Activated CD4-positive, CD25-positive, alpha-beta regulatory T cell (primary cell): ENCODE measurements at regions not wholly inside any gene's neighbourhood (a gene's known extent, or its start where the extent isn't known, plus 50 kb on each side); places are given as distances from the start of the nearest gene placed in this dataset.

Experiments
- DNase-seq, 4 experiments: peaks; one replicate each; lab custom pipeline; 2025; lab: John Stamatoyannopoulos, UW

DNA sequence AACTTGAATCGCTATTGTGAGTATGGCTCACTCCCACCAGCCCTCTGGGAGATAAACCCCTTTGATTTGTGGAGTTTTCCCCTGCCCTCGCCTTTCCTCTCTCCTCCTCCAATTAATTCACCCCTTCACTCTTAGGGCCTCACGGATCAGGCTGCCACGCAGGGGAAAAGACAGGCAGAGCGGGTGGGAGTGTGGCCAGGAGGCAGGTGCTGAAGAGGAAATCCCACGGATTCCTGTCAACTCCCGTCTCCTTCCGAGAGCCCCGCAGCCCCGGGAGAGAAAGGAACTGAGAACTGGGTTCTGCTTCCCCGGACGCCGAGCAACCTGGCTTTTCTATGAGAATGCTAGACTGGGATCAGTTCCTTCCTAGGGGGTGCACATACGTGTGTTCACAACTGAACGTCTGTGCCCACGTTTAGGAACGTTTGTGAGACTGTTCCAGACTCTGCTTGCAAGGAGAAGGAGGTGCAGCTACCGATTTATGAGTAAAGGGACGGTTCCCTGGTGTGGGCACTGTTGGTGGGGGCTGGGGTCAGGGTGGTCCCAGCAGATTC is 314.5 kb upstream of the TLE4 start:
- DNase-seq: no peak

DNA sequence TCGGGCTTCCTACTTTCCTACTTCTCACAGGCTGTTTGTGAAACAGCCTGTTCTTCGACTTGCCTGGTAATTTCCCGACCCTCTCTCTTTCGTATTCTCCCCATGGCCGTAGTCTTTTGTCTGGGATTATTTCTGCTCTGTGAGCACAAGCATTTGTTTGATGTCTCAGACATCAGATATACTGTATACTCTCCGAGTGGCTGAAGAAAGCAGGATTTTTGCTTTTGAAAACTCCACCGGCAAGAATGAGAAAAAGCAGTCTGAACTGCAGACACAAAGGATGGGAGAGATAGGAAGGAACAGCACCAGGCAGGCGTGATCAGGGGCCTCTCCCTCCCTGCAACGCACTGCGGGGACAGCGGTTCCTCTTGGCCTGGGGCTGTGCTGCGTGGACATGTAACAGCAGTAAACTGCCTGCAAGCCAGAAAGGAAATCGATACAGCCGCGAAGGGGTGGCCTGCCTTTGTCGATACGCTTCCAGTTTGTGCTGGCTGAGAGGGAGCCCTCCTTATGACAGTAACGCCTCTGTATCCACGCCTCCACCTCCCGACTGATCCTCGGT is 313.9 kb upstream of the TLE4 start:
- no peak for DNase-seq

DNA sequence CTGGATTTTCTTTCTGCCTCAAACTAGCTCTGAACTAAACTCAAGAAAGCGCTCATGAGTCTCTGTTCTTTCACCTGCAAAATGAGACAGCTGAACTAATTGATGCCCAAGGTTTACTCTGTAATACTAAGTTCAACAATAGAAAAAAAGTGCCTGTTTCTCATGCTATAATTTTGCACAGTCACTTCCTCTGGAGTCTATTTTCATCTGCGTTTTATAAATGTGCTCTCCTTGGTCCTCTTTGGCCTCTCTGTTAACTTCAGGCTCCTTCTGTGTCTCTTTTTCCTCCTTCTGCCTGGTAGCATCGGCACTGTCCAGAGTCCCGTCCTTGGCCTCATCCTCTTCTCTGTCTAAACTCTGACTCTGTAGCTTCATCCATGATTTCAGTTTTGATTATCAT is 311.9 kb upstream of the TLE4 start:
- no peak for DNase-seq

DNA sequence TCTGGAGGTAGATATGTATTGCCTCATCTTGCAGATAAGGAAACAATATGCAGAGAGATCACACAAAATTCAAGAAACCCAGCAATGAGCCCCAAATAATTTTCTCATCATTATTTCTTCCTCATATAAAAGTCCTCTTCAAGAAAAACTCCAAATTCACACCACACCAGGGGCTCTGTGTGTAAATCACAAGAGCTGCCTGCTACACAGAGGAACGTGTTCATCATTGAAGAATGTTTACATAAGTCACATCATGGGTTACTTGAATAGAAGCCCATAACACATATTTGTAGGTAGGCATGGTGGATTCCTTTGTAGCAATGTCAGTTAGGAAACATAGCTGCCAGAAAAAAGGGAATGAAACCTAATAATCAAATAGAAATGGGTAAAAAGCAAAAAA is 308.1 kb upstream of the TLE4 start:
- DNase-seq: no peak

DNA sequence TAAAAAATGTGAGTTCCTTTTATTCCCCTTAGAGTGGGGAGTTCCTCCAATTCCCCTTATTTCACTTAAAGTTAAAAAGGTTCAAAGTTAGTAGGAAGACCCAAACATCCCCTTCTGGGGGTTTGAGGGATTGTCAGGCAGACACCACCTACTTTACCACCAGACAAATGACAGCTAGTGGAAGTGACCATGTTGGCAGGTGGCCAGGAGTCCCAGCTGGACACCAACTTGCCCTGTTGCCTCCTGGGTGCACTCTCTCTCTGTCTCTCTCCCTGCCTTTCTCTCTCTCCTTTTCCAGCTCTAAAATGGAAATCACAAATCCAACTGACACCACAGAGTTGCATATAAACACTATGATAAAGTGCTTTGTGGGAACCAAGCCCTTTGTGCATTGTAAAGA is 307.7 kb upstream of the TLE4 start:
- no peak for DNase-seq

DNA sequence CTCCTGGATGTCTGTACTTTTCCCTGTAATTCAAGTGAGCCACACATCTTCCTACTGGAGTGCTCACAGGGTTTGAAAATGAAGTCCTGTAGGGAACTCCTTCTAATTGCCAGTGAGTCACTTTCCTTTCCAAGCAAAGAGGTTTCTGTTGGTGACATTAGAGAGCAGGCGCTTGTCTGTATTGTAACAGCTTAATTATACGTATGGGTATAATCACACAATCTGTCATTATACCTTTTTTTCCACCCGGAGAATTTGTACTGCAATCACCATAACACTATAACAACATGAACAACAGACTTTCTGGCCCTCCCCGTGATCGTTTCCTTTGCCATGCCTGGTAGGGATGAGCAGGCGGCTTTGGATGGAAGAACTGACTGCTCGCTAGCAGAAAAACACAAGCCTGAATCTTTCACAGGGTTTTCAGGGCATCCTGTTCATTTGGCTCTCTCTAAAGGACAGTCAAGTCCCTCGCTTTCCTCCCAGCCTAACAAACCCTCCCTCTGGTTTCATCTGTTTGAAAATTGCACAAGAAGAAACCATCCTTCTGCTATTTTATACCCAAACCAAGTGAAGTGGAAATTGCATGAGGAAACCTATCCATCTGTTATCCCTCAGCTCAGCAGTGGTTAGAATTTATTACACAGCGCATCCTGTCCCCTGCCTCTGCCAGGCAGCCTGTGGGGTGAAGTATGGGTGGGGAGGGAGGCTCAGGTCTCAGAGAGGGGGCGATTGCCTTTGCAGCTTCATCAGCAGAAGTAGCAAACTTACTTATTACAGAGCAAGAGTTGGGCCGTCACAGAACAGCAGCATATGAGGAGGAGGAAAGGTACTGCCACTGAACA is 307.0 kb upstream of the TLE4 start:
- DNase-seq: no peak

DNA sequence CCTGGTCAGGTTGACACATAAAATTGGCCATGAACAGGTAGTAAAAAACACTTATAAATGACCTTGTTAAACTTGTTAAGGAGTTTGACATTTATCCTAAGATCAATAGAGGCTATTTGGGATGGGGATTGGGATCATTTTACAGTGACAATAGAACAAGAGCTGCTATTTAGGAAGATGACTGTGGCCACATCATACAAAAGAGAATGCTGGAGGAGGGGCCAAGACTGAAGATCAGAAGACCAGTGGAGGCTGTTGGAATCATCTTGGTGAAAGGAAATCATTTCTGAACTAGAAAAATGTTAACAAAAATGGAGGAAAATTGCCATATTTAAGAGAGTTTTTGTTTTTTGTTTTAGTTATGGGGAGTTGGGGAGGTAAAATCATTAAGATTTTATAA is 304.8 kb upstream of the TLE4 start:
- no peak for DNase-seq

DNA sequence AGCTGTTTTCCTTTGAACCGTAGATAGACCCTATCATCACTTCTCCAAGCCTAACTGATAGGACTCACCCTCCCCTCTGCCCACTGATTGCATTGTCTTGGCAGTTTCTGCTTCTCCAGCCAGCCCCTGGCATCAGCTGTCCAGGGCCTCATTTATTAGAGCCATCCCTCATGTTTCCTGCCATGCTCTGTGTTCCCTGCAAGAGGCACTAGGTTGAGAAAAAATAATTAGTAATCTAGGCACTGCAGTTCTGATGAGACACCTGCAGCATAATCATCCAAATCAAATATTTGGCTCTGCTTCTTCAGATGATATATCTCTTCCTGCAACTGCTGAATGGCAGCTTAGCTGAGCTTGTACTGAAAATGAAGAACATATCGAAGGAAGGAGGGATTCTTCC is 303.0 kb upstream of the TLE4 start:
- no peak for DNase-seq

DNA sequence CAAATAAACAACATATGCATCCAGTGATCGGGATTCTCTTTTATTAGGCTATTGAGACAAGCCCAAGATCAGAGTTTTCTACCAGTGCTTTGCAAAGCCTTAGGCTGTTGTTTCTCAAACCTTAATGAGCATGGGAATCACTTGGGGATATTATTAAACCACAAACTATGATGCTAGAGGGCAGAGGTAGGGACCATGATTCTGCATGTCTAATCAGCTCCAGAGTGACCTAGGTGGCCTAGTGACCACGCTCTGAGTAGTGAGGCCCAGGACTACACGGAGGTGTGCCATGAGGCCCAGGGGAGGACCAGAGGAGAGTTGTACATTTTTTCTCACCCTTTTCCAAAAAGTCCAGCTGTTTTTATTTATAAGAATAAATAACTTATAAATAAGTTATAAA is 298.5 kb upstream of the TLE4 start:
- no peak for DNase-seq

DNA sequence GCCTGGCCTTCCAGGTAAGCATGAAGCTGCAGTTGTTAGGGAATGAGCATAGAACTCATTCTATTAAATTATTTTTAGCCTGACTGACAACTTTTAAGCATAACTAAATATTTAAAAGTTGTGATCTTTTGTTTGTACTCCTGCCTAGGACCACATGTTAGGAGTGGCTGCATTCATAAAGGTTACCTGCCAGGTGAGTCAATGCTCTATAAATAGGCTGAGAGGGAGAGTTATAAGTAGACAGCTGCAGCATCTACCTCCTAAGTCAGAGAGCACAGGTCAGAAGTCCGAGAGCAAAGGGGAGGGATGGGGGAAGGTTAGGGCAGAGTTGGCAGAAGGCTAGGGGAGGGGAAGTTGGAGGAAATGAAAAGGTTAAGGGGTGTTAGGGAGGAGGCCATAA is 292.4 kb upstream of the TLE4 start:
- no peak for DNase-seq

DNA sequence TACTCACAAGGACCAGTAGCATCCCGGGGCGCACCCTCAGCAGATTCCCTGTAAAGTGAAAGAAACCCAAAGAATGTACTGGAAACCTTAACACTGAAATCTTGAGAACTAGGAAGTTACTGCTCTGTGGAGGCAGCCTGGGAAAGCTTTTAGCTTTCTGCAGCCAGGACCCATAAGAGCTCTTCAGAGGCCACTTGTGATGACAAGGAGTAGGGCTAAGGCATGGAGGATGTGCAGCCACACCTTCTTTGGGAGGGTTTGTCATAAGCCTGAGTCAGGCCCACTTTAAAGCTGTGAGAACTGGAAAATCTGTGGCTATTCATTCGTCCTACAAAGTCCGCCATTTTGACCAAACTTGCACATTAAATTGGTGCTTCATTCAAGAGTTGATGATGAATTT is 291.1 kb upstream of the TLE4 start:
- DNase-seq: no peak

DNA sequence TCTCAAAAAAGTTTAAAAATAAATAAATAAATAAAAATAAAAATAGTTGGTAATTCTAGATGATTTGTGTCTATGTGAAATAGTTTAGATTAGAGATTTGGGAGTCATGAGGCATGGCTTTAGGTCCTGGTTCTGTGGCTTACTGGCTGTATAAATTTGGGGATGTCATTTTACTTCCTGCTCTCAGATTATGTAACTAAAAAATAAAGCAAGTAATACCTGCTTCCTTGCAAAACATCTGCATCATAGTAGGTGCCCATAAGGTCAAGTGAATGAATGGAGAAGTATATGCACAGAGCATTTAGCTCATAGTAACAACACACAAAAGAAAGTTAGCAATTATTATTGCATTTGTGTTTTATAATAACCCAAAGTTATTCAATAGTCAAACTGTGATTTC is 287.7 kb upstream of the TLE4 start:
- DNase-seq: no peak

DNA sequence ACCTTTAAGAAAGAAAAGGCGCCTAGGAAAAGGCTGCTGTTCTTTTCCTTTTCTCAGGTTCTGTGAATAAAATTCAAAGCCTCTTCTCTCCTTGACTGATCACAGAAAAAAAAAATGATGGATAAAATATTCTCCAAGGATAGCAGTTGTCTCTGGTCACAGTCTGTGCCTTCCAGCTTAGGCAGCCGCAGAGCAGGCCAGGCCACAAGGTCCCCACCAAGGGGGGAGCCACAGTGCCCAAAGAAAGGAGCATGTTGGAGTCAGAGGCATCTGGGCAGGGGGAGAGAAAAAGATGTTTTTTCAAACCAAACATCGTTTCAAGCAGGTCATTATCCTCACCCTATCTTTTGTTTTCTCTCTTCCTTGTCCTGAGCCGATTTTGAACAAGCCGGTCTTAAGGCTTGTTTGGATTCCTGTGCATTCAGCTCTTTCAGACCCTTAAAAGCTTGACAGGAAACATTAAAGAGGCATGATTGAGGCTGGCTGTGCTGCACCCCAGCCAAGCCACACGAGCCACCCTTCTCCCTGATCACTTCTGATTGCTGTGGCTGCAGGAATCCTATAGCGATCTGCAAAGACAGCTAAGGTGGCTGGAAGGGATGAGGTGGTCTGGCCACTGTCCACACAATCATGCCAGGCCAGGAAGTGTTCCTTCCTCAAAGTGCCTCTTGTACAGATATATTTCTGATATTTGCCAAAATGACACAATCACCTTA is 284.6 kb upstream of the TLE4 start:
- no peak for DNase-seq

DNA sequence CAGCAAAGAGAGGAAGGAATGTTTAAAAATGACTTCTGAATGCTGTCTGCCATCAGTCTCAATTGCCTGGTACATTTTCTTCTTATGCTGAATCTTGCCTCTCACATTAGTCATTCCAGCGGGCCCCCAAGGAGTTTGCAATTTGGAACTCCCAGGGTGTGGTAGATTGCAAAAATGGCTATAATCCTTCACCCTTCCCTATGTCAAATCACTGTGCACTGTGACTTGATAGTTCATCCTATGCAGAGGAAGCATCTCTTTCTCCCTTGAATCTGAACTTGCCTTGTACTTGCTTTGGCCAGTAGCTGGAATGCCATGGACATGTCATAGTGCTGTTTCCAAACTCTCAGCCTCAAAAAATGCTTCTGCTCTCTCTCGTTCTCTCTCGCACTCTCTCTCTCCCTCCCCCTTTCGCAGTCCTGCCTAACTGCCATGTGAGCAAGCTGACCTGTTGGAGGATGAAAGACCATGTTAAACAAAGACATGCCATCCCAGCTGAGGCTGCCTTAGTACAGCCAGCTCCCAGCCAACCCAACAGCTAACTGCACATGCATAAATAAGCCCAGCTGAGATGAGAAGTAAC is 284.0 kb upstream of the TLE4 start:
- DNase-seq: no peak

DNA sequence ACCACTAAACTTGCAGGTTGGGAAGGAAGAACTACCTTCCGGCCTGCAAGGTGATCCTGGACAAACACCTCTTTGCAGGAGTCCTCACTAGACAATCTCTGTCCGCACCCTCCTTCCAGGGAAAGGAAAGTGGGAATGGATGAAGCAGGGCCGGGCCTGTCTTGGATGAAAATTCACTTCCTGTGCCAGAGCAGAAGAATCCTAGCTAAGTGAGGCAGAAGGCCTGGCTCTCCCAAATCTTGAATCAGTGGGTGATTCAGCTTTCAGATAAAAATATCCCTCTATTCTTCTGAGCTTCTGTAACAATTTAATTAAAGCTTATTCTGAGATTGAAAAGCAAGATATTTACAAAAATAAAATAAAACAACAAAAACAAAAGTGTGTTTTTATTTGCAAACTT is 281.9 kb upstream of the TLE4 start:
- no peak for DNase-seq

DNA sequence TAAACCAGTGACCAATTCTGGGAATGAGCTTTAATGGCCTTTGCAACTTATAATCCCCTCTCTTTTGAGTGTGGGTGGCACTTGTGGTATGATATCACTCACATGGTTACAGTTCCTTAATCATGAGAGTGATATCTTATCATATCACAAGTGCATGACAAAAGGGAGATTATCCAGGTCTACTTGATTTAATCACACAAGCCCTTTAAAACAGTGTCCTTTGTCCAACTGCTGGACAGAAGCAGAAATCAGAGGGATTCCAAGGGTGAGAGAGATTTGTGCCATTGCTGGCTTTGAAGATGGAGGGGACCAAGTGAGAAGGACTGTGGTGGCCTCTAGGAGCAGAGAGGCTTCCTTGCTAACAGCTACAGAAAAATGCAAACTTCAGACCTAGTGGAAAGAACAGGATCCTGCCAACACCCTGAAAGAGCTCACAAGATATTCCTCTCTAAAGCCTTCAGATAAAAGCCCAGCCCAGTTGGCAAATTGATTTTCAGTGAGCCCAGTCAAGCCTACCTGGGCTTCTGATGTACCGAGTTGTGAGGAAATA is 279.0 kb upstream of the TLE4 start:
- no peak for DNase-seq

DNA sequence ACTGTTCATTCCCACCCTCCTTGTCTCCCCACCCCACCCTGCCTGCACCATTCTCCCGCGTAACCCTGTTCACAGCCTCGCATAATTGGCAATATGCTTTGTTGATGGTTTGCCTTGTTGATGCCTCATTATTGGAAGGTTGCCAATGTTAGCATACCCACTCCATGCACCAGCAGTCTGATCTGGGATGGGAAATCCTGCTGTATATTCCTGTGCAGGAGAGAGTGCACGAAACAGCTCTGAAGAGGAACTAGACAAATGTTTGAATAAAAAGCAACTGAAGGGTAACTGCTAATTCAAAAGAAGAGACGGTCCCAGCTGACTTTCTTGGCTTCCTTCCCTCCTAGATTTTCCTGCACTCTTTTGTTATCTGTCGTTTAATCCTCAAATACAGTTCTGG is 271.7 kb upstream of the TLE4 start:
- DNase-seq: no peak

DNA sequence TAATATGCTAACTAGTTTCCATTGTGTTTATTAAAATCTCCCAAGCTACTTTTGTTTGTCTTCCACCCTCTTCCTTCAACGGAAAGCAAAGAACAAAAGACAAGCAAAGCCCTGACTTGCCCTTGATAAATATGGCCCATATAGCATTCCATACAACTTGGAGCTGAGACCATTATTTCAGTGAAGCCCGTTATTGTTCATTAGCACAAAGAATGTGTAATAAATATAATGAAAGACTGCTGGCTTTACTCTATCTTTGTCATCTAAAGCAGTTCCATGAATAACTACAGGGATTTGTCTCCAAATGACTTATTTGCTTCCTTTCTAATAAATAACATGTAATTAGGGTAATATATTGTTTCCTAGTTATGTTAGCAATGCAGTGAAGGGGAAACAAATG is 270.7 kb upstream of the TLE4 start:
- no peak for DNase-seq

DNA sequence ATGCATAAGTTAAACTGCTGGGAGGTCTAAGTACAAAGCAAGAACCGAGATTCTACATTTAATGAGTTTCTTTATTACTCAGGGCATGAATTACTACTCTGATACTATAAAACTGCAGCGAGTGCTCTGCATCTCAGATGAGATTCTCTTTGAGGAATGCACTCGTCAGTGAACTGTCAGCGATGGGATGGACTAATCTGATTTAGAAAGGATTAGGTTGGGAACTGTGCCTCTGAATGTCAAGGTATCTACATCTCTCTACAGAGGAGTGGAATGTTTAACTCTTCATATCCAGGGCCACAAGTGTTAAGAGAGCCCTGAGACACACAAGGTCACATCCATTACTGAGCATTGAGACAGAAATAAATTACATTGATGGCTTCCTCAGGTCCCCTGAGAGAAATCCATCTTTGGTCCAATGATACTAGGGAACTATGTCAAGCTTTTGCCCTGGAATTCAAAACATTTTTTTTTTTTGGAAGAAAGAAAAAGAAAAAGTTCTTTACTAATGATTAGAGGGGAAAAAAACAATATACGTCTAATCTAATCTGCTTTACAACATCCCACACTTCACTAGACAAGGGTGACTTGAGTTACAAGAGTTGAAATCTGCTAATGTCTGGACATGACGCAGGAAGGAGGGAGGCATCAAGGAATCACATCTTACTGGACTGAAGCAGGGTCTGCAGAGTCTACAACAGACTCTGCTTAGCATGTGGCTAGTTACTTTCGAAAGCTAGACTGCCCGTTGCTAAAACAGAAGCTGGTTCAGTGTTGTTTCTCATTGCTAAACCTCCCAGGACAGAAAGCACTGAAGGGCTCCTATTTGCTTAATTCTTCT is 270.0 kb upstream of the TLE4 start:
- DNase-seq: no peak

DNA sequence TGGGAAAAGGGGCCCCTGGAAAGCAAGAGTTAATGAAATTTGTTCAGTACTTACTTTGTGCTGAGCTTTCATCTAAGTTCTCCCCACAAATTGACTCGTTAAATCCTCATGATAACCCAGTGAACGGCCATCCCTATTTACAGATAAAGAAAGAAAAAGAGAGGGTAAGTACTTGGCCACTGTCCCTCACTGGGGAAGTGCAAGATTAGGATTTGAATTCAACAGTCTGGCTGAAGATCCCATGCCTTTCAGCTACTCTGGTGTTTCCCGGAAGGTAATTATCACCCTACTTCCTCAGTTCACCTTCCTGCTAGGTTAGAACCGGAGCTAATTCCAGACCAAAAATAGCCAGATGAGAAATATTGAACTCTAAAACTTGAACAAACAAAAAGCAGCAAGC is 269.2 kb upstream of the TLE4 start:
- no peak for DNase-seq

DNA sequence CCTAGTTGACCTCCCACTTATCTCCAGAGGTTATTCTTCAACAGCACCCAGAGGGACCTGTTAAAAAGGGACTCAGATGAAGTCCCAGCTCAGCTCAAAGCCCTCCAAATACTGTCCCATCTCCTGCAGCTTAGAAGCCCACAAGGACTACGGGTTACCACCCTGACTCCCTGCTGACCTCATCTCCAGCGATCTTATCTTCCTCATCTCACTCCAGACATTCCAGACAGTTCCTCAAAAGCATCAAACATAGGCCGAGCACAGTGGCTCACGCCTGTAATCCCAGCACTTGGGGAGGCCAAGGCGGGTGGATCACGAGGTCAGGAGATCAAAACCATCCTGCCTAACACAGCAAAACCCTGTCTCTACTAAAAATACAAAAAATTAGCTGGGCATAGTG is 263.8 kb upstream of the TLE4 start:
- no peak for DNase-seq
